ENCODE measurements at regions not wholly inside any gene's neighbourhood (a gene's known extent, or its start where the extent isn't known, plus 50 kb on each side); places are given as distances from the start of the nearest gene placed in this dataset.

GRCh38 chr7:15906436-15906835 is 220.0 kb upstream of the MEOX2 start:
- ATAC-seq (ENCODE audit: insufficient read depth, low read depth) (no peak), DNase-seq (no peak)
- Histone ChIP-seq H3K4me1 (ENCODE audit: insufficient read depth, low read length) (no peaks in the 10 kb centered on the region), H3K36me3 (ENCODE audit: insufficient read depth, low read length) (no peaks in the 10 kb centered on the region), H3K9me3 (ENCODE audit: insufficient read depth, low read length, severe bottlenecking) (no peaks in the 10 kb centered on the region), H3K4me2 (ENCODE audit: insufficient read depth, low read length) (no peak overlapping the region), H3K27ac (ENCODE audit: low read length) (no peak overlapping the region), H3K79me2 (ENCODE audit: insufficient read depth, low read length) (no peaks in the 10 kb centered on the region), H4K20me1 (ENCODE audit: insufficient read depth, low read length) (no peaks in the 10 kb centered on the region), H3K27me3 (ENCODE audit: insufficient read depth, low read length, poor library complexity) (no peaks in the 10 kb centered on the region), H2AFZ (ENCODE audit: low read depth, low read length) (no peak overlapping the region), H3K4me3 (ENCODE audit: low read depth in 1 of 2, low read length in 2 of 2) (no peak overlapping the region), H3K9ac (ENCODE audit: low read depth, low read length) (no peak overlapping the region)
- TF ChIP-seq CTCF (IDR thresholded peaks at IDR 0.05; ENCODE audit: borderline replicate concordance, extremely low read depth, low read length, poor library complexity, severe bottlenecking) (no peak), EZH2 (IDR thresholded peaks at IDR 0.05; ENCODE audit: borderline replicate concordance, low read depth, low read length, severe bottlenecking) (no peak)

- TF ChIP-seq CTCF (IDR thresholded peaks at IDR 0.05; ENCODE audit: borderline replicate concordance, extremely low read depth, low read length, poor library complexity, severe bottlenecking) (no peak), EZH2 (IDR thresholded peaks at IDR 0.05; ENCODE audit: borderline replicate concordance, low read depth, low read length, severe bottlenecking) (no peak)
- no peaks in the 10 kb centered on the region for H3K9me3 ChIP-seq (ENCODE audit: insufficient read depth, low read length, severe bottlenecking)
- no peaks in the 10 kb centered on the region for H4K20me1 ChIP-seq (ENCODE audit: insufficient read depth, low read length)
- no peaks in the 10 kb centered on the region for H3K4me1 ChIP-seq (ENCODE audit: insufficient read depth, low read length)
- H3K27ac ChIP-seq (ENCODE audit: low read length): no peak overlapping the region
- H3K4me3 ChIP-seq (ENCODE audit: low read depth in 1 of 2, low read length in 2 of 2): no peak overlapping the region
- H3K27me3 ChIP-seq (ENCODE audit: insufficient read depth, low read length, poor library complexity): no peaks in the 10 kb centered on the region
- H3K4me2 ChIP-seq (ENCODE audit: insufficient read depth, low read length): no peak overlapping the region
- no peak overlapping the region for H3K9ac ChIP-seq (ENCODE audit: low read depth, low read length)
- no peak for ATAC-seq (ENCODE audit: insufficient read depth, low read depth)
- no peak for DNase-seq
- no peaks in the 10 kb centered on the region for H3K79me2 ChIP-seq (ENCODE audit: insufficient read depth, low read length)
- H3K36me3 ChIP-seq (ENCODE audit: insufficient read depth, low read length): no peaks in the 10 kb centered on the region
- H2AFZ ChIP-seq (ENCODE audit: low read depth, low read length): no peak overlapping the region
Observed at GRCh38 chr7:15905251-15906040, 219.0 kb upstream of the MEOX2 start.

GRCh38 chr7:15891151-15891881 is 204.8 kb upstream of the MEOX2 start:
- no peak overlapping the region for H2AFZ ChIP-seq (ENCODE audit: low read depth, low read length)
- H3K4me2 ChIP-seq (ENCODE audit: insufficient read depth, low read length): no peak overlapping the region
- no peaks in the 10 kb centered on the region for H3K9me3 ChIP-seq (ENCODE audit: insufficient read depth, low read length, severe bottlenecking)
- H3K79me2 ChIP-seq (ENCODE audit: insufficient read depth, low read length): no peaks in the 10 kb centered on the region
- H3K4me3 ChIP-seq (ENCODE audit: low read depth in 1 of 2, low read length in 2 of 2): no peak overlapping the region
- no peaks in the 10 kb centered on the region for H3K36me3 ChIP-seq (ENCODE audit: insufficient read depth, low read length)
- H3K9ac ChIP-seq (ENCODE audit: low read depth, low read length): no peak overlapping the region
- no peak overlapping the region for H3K27ac ChIP-seq (ENCODE audit: low read length)
- H3K4me1 ChIP-seq (ENCODE audit: insufficient read depth, low read length): no peaks in the 10 kb centered on the region
- TF ChIP-seq CTCF (IDR thresholded peaks at IDR 0.05; ENCODE audit: borderline replicate concordance, extremely low read depth, low read length, poor library complexity, severe bottlenecking) (no peak), EZH2 (IDR thresholded peaks at IDR 0.05; ENCODE audit: borderline replicate concordance, low read depth, low read length, severe bottlenecking) (no peak)
- no peaks in the 10 kb centered on the region for H3K27me3 ChIP-seq (ENCODE audit: insufficient read depth, low read length, poor library complexity)
- ATAC-seq (ENCODE audit: insufficient read depth, low read depth) (no peak), DNase-seq (no peak)
- H4K20me1 ChIP-seq (ENCODE audit: insufficient read depth, low read length): no peaks in the 10 kb centered on the region
